ENCODE measurements at regions not wholly inside any gene's neighbourhood (a gene's known extent, or its start where the extent isn't known, plus 50 kb on each side); places are given as distances from the start of the nearest gene placed in this dataset.

DNA sequence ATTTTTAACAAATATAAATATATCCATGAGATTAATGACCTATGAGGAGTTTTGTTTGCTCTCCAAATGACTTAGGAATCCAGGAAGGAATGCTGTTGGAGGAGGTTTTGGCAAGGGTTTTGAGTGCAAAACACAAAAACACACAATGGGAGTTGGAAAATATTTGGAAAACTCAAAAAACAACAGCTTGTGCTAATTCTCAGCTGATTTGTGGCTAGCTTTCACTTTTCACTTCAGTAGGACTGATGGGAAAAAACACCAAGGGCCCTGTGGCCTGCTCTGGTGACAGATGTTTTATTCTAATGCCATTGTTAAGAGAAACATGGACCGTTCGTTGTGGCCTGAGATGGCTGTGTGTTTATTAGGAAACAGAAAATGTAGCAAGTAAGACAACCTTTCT is 113.9 kb downstream of the ALDH8A1 start:
- Histone ChIP-seq H3K4me1 (replicated peaks in 1 of 2; ENCODE audit: control insufficient read depth in 2 of 2, insufficient read depth in 2 of 2, low read length in 2 of 2) (no peaks in the 10 kb centered on the region), H4K20me1 (replicated peaks; ENCODE audit: control insufficient read depth, insufficient read depth, low read length) (no peaks in the 10 kb centered on the region), H3K9ac (ENCODE audit: insufficient read depth in 1 of 2, low read depth in 2 of 2, low read length in 2 of 2) (no peak overlapping the region), H3K9me1 (ENCODE audit: control insufficient read depth, insufficient read depth, low read length) (no peaks in the 10 kb centered on the region), H2AFZ (ENCODE audit: low read depth, low read length) (no peak overlapping the region), H3K36me3 (ENCODE audit: control insufficient read depth, insufficient read depth, low read length) (no peaks in the 10 kb centered on the region), H3K27ac (ENCODE audit: extremely low read depth, low read depth, low read length) (no peak overlapping the region), H3K4me2 (ENCODE audit: insufficient read depth, low read length) (no peak overlapping the region), H3K4me3 (no peak overlapping the region), H3K9me3 (replicated peaks; ENCODE audit: control insufficient read depth, insufficient read depth, low read depth, low read length) (no peaks in the 10 kb centered on the region), H3K79me2 (ENCODE audit: control insufficient read depth, insufficient read depth, low read length) (no peaks in the 10 kb centered on the region), H3K27me3 (ENCODE audit: control insufficient read depth in 2 of 2, insufficient read depth in 2 of 2, low read length in 2 of 2) (peaks cover 7 to 14% of the 10 kb centered on the region in 2 experiments; a peak in 3 of 5 replicates)
- intact Hi-C loops (cut with micrococcal nuclease) = no loop called here
- in situ Hi-C loops (cut with MboI) = no loop called here
- CTCF ChIA-PET (ENCODE audit: low intra/inter-chr PET ratio) = no interaction called here
- DNase-seq (ENCODE audit: extremely low read depth in 1 of 4, low spot score in 3 of 4) (no peak), ATAC-seq (no peak), FAIRE-seq (no peak)
- no peak for TF ChIP-seq SMAD3 (CRISPR knock-in tag; conservative IDR thresholded peaks at IDR 0.05)
- TF ChIP-seq SMARCA4 (IDR thresholded peaks at IDR 0.05) = no peak
- no peak for TF ChIP-seq KDM4B (IDR thresholded peaks at IDR 0.05; ENCODE audit: borderline replicate concordance in 2 of 2, low read depth in 1 of 2)
- TF ChIP-seq, protein P1, sequence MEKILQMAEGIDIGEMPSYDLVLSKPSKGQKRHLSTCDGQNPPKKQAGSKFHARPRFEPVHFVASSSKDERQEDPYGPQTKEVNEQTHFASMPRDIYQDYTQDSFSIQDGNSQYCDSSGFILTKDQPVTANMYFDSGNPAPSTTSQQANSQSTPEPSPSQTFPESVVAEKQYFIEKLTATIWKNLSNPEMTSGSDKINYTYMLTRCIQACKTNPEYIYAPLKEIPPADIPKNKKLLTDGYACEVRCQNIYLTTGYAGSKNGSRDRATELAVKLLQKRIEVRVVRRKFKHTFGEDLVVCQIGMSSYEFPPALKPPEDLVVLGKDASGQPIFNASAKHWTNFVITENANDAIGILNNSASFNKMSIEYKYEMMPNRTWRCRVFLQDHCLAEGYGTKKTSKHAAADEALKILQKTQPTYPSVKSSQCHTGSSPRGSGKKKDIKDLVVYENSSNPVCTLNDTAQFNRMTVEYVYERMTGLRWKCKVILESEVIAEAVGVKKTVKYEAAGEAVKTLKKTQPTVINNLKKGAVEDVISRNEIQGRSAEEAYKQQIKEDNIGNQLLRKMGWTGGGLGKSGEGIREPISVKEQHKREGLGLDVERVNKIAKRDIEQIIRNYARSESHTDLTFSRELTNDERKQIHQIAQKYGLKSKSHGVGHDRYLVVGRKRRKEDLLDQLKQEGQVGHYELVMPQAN (IDR thresholded peaks at IDR 0.05; ENCODE audit: borderline replicate concordance) = no peak
- 0% methylated on average over 2 of the region's 2 CpGs for WGBS (ENCODE audit: insufficient coverage, low coverage, missing lambda C conversion rate)
- no TSS peak for BruUV-seq (replicated peaks)
- POLR2A ChIA-PET = interaction anchor here (1.4 kb wide), 1 partner anchor 13 kb away, joined by 4 read pairs; no protein-coding TSS in a partner anchor

DNA sequence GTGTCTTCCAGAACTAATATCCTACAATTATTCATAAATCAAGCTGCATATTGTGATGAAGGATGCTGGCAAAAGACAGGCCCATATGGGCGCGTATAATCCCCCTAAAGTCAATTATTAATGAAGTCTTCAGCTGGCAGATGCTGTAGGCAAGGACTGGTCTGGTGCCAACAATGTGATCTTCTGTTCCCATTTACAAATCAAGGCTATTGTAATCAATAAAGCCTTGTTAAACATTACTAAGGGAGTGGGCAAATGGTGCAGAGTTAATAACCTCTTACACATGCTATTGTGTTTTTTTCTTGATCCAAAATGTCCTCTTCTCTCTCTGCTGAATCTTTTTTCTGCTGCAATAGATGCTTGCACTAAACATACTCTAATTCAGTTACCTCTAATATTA is 119.0 kb downstream of the ALDH8A1 start:
- ChIA-PET CTCF (ENCODE audit: low intra/inter-chr PET ratio) (interaction anchor here (0.6 kb wide), 1 partner anchor 1081 kb away, joined by 3 read pairs; no protein-coding TSS in a partner anchor), POLR2A (interaction anchor here (1.0 to 1.1 kb wide), 2 partner anchors 10 to 54 kb away, joined by 3 to 4 read pairs; no protein-coding TSS in a partner anchor)
- intact Hi-C loops (cut with micrococcal nuclease) = no loop called here
- Histone ChIP-seq H3K9me3 (replicated peaks; ENCODE audit: control insufficient read depth, insufficient read depth, low read depth, low read length) (no peaks in the 10 kb centered on the region), H3K36me3 (ENCODE audit: control insufficient read depth, insufficient read depth, low read length) (no peaks in the 10 kb centered on the region), H3K9me1 (ENCODE audit: control insufficient read depth, insufficient read depth, low read length) (no peaks in the 10 kb centered on the region), H3K4me2 (ENCODE audit: insufficient read depth, low read length) (no peak overlapping the region), H2AFZ (ENCODE audit: low read depth, low read length) (no peak overlapping the region), H3K4me1 (replicated peaks in 1 of 2; ENCODE audit: control insufficient read depth in 2 of 2, insufficient read depth in 2 of 2, low read length in 2 of 2) (no peaks in the 10 kb centered on the region), H3K4me3 (no peak overlapping the region), H3K27me3 (ENCODE audit: control insufficient read depth in 2 of 2, insufficient read depth in 2 of 2, low read length in 2 of 2) (peaks cover 8 to 20% of the 10 kb centered on the region in 2 experiments; a peak in 4 of 5 replicates), H4K20me1 (replicated peaks; ENCODE audit: control insufficient read depth, insufficient read depth, low read length) (no peaks in the 10 kb centered on the region), H3K9ac (ENCODE audit: insufficient read depth in 1 of 2, low read depth in 2 of 2, low read length in 2 of 2) (no peak overlapping the region), H3K27ac (ENCODE audit: extremely low read depth, low read depth, low read length) (no peak overlapping the region), H3K79me2 (ENCODE audit: control insufficient read depth, insufficient read depth, low read length) (no peaks in the 10 kb centered on the region)
- ATAC-seq (no peak), DNase-seq (ENCODE audit: extremely low read depth in 1 of 4, low spot score in 3 of 4) (no peak), FAIRE-seq (no peak)
- in situ Hi-C loops (cut with MboI) = no loop called here
- no TSS peak for BruUV-seq (replicated peaks)
- 0% methylated on average over 2 of the region's 2 CpGs for WGBS (ENCODE audit: insufficient coverage, low coverage, missing lambda C conversion rate)
- no peak for TF ChIP-seq SRSF9 (IDR thresholded peaks at IDR 0.05; ENCODE audit: borderline replicate concordance, low read depth, low read length)
- TF ChIP-seq FOXP1 (CRISPR knock-in tag; IDR thresholded peaks at IDR 0.05) = no peak
- TF ChIP-seq, protein P2, sequence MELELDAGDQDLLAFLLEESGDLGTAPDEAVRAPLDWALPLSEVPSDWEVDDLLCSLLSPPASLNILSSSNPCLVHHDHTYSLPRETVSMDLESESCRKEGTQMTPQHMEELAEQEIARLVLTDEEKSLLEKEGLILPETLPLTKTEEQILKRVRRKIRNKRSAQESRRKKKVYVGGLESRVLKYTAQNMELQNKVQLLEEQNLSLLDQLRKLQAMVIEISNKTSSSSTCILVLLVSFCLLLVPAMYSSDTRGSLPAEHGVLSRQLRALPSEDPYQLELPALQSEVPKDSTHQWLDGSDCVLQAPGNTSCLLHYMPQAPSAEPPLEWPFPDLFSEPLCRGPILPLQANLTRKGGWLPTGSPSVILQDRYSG (tag; conservative IDR thresholded peaks at IDR 0.05; ENCODE audit: low read depth) = no peak
- no peak for TF ChIP-seq HEY1 (CRISPR knock-in tag; IDR thresholded peaks at IDR 0.05; ENCODE audit: borderline replicate concordance)
- no peak for TF ChIP-seq SIX5 (IDR thresholded peaks at IDR 0.05; ENCODE audit: borderline replicate concordance in 1 of 2, insufficient read depth in 1 of 2, low read depth in 1 of 2, low read length in 2 of 2)
- TF ChIP-seq, protein P3, sequence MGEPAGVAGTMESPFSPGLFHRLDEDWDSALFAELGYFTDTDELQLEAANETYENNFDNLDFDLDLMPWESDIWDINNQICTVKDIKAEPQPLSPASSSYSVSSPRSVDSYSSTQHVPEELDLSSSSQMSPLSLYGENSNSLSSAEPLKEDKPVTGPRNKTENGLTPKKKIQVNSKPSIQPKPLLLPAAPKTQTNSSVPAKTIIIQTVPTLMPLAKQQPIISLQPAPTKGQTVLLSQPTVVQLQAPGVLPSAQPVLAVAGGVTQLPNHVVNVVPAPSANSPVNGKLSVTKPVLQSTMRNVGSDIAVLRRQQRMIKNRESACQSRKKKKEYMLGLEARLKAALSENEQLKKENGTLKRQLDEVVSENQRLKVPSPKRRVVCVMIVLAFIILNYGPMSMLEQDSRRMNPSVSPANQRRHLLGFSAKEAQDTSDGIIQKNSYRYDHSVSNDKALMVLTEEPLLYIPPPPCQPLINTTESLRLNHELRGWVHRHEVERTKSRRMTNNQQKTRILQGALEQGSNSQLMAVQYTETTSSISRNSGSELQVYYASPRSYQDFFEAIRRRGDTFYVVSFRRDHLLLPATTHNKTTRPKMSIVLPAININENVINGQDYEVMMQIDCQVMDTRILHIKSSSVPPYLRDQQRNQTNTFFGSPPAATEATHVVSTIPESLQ (CRISPR knock-in tag; IDR thresholded peaks at IDR 0.05) = no peak
